ENCODE measurements at regions not wholly inside any gene's neighbourhood (a gene's known extent, or its start where the extent isn't known, plus 50 kb on each side); places are given as distances from the start of the nearest gene placed in this dataset.

DNA sequence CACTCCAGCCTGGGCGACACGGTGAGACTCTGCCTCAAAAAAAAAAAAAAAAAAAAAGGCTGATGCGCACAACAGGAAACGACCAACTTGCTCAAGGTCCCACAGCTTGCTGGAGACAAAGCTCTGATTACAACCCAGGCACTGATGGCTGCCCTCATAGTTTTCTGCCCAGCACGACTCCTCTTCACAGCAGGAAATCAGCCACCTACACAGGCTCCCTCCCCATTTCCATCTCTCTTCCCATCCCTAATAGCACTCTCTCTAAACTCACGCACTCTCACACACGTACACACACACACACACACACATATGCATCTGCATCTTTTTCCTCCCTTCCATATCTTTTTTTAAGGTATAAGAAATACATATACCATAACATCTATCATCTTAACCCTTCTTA, 153.5 kb upstream of the SOD1 start (continued):
- TF ChIP-seq CREB1 (CRISPR knock-in tag; IDR thresholded peaks at IDR 0.05) = no peak
- TF ChIP-seq, protein P1, sequence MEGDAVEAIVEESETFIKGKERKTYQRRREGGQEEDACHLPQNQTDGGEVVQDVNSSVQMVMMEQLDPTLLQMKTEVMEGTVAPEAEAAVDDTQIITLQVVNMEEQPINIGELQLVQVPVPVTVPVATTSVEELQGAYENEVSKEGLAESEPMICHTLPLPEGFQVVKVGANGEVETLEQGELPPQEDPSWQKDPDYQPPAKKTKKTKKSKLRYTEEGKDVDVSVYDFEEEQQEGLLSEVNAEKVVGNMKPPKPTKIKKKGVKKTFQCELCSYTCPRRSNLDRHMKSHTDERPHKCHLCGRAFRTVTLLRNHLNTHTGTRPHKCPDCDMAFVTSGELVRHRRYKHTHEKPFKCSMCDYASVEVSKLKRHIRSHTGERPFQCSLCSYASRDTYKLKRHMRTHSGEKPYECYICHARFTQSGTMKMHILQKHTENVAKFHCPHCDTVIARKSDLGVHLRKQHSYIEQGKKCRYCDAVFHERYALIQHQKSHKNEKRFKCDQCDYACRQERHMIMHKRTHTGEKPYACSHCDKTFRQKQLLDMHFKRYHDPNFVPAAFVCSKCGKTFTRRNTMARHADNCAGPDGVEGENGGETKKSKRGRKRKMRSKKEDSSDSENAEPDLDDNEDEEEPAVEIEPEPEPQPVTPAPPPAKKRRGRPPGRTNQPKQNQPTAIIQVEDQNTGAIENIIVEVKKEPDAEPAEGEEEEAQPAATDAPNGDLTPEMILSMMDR (IDR thresholded peaks at IDR 0.05) = no peak
- no peak for TF ChIP-seq JAZF1 (CRISPR knock-in tag; IDR thresholded peaks at IDR 0.05)
- TF ChIP-seq NFE2L1 (CRISPR knock-in tag; IDR thresholded peaks at IDR 0.05) = no peak
- no peak for TF ChIP-seq ATF1 (CRISPR knock-in tag; IDR thresholded peaks at IDR 0.05)
- no peak for TF ChIP-seq TCF7 (CRISPR knock-in tag; IDR thresholded peaks at IDR 0.05; ENCODE audit: low read depth)
- TF ChIP-seq TEAD4 (CRISPR knock-in tag; IDR thresholded peaks at IDR 0.05) = no peak
- no peak for TF ChIP-seq ZNF232 (CRISPR knock-in tag; IDR thresholded peaks at IDR 0.05)

DNA sequence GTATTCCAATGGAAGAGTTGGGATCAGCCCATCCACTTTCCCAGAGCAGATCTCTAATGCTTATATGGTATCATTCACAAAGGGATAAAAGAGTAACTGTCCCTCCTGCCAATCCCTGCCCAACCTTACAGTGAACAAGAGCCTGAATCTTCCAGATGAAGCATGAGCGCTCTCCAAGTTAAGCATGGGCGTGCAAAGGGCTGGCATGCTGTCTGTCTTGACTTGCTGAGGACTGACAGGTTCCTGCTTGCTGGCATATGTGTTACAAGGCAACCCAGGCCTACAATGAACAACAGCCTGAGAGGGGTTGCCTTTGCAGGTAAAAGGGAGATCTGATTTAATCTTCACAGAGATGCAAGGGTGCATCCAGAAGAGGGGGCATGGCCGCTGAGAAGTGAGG, 155.6 kb upstream of the SOD1 start:
- no peak for DNase-seq (ENCODE audit: low spot score)
- Mint-ChIP-seq H3K4me1 (peaks cover 51% of the 10 kb centered on the region), H3K27ac (no peak overlapping the region), H3K9me3 (no peaks in the 10 kb centered on the region), H3K27me3 (ENCODE audit: low read depth) (no peaks in the 10 kb centered on the region), H3K36me3 (no peaks in the 10 kb centered on the region), H3K4me3 (no peak overlapping the region)
- no peak for ATAC-seq
- CTCF ChIA-PET = interaction anchor here (0.5 to 1.3 kb wide), 2 partner anchors 11 to 17 kb away, joined by 3 read pairs; no protein-coding TSS in a partner anchor
- POLR2A ChIA-PET = no interaction called here
- TF ChIP-seq GTF2I (CRISPR knock-in tag; conservative IDR thresholded peaks at IDR 0.05) (no peak), NR1H2 (CRISPR knock-in tag; IDR thresholded peaks at IDR 0.05) (no peak), MYBL2 (CRISPR knock-in tag; IDR thresholded peaks at IDR 0.05) (no peak), MXD4 (CRISPR knock-in tag; IDR thresholded peaks at IDR 0.05; ENCODE audit: borderline replicate concordance) (no peak), ZNF416 (CRISPR knock-in tag; IDR thresholded peaks at IDR 0.05) (no peak), TEAD1 (CRISPR knock-in tag; IDR thresholded peaks at IDR 0.05) (no peak), ELF4 (CRISPR knock-in tag; IDR thresholded peaks at IDR 0.05; ENCODE audit: low read depth) (no peak), JAZF1 (CRISPR knock-in tag; IDR thresholded peaks at IDR 0.05) (no peak), ZNF232 (CRISPR knock-in tag; IDR thresholded peaks at IDR 0.05) (no peak), NFATC4 (CRISPR knock-in tag; IDR thresholded peaks at IDR 0.05) (no peak)
- TF ChIP-seq, protein P2, sequence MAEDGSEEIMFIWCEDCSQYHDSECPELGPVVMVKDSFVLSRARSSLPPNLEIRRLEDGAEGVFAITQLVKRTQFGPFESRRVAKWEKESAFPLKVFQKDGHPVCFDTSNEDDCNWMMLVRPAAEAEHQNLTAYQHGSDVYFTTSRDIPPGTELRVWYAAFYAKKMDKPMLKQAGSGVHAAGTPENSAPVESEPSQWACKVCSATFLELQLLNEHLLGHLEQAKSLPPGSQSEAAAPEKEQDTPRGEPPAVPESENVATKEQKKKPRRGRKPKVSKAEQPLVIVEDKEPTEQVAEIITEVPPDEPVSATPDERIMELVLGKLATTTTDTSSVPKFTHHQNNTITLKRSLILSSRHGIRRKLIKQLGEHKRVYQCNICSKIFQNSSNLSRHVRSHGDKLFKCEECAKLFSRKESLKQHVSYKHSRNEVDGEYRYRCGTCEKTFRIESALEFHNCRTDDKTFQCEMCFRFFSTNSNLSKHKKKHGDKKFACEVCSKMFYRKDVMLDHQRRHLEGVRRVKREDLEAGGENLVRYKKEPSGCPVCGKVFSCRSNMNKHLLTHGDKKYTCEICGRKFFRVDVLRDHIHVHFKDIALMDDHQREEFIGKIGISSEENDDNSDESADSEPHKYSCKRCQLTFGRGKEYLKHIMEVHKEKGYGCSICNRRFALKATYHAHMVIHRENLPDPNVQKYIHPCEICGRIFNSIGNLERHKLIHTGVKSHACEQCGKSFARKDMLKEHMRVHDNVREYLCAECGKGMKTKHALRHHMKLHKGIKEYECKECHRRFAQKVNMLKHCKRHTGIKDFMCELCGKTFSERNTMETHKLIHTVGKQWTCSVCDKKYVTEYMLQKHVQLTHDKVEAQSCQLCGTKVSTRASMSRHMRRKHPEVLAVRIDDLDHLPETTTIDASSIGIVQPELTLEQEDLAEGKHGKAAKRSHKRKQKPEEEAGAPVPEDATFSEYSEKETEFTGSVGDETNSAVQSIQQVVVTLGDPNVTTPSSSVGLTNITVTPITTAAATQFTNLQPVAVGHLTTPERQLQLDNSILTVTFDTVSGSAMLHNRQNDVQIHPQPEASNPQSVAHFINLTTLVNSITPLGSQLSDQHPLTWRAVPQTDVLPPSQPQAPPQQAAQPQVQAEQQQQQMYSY (CRISPR knock-in tag; IDR thresholded peaks at IDR 0.05) = no peak
- TF ChIP-seq, protein P3, sequence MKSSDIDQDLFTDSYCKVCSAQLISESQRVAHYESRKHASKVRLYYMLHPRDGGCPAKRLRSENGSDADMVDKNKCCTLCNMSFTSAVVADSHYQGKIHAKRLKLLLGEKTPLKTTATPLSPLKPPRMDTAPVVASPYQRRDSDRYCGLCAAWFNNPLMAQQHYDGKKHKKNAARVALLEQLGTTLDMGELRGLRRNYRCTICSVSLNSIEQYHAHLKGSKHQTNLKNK (CRISPR knock-in tag; IDR thresholded peaks at IDR 0.05) = no peak
- TF ChIP-seq, protein P1 (IDR thresholded peaks at IDR 0.05) = no peak
- TF ChIP-seq, protein P4, sequence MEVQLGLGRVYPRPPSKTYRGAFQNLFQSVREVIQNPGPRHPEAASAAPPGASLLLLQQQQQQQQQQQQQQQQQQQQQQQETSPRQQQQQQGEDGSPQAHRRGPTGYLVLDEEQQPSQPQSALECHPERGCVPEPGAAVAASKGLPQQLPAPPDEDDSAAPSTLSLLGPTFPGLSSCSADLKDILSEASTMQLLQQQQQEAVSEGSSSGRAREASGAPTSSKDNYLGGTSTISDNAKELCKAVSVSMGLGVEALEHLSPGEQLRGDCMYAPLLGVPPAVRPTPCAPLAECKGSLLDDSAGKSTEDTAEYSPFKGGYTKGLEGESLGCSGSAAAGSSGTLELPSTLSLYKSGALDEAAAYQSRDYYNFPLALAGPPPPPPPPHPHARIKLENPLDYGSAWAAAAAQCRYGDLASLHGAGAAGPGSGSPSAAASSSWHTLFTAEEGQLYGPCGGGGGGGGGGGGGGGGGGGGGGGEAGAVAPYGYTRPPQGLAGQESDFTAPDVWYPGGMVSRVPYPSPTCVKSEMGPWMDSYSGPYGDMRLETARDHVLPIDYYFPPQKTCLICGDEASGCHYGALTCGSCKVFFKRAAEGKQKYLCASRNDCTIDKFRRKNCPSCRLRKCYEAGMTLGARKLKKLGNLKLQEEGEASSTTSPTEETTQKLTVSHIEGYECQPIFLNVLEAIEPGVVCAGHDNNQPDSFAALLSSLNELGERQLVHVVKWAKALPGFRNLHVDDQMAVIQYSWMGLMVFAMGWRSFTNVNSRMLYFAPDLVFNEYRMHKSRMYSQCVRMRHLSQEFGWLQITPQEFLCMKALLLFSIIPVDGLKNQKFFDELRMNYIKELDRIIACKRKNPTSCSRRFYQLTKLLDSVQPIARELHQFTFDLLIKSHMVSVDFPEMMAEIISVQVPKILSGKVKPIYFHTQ (CRISPR knock-in tag; IDR thresholded peaks at IDR 0.05) = no peak
- TF ChIP-seq, protein P5, sequence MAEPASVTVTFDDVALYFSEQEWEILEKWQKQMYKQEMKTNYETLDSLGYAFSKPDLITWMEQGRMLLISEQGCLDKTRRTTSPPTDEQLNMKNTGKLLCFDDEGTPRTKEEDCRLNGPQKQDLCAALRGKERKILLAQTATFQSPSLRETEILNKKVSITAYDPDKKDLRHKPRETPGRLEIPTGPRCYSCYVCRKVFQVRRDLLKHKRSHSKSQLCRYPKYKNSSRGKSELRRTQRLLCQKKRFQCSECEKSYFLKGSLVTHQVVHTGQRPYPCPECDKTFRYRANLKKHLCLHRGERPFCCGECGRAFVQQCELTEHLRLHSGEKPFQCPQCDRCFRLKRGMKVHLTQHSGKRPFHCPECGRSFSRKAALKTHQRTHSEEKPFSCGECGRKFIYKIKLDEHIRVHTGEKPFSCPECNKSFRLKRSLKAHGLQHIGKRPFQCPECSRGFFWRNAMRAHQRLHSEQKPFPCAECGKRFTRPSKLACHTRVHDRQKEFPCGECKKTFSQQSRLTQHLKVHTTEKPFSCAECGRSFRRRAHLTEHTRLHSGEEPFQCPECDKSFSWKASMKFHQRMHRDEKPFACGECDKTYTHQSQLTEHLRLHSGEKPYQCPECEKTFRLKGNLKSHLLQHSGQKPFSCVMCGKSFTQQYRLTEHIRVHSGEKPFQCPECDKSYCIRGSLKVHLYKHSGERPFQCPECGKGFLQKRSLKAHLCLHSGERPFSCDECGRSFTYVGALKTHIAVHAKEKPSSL (CRISPR knock-in tag; conservative IDR thresholded peaks at IDR 0.05) = no peak
- TF ChIP-seq, protein P6, sequence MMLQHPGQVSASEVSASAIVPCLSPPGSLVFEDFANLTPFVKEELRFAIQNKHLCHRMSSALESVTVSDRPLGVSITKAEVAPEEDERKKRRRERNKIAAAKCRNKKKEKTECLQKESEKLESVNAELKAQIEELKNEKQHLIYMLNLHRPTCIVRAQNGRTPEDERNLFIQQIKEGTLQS (CRISPR knock-in tag; conservative IDR thresholded peaks at IDR 0.05) = no peak

Measured in WTC11 (cell line).